H9 (cell line): ENCODE measurements at regions not wholly inside any gene's neighbourhood (a gene's known extent, or its start where the extent isn't known, plus 50 kb on each side); places are given as distances from the start of the nearest gene placed in this dataset.

Experiments
- DNase-seq: peaks from one replicate; pipeline ENCODE4 v3.0.0-alpha.2; 2017
- H2AFZ ChIP-seq: one replicate; pipeline ENCODE4 v1.6.1; 2013; ENCODE audit warnings: mild to moderate bottlenecking, low read length, control low read depth, moderate library complexity
- H2AK5ac ChIP-seq: 2 replicates; pipeline ENCODE4 v1.6.1; 2013; ENCODE audit warnings: low read length, control low read depth, mixed read lengths; ENCODE audit not compliant: insufficient read length
- H2BK120ac ChIP-seq: one replicate; pipeline ENCODE4 v1.6.1; 2013; ENCODE audit warnings: low read depth, mild to moderate bottlenecking, low read length, control low read depth, inconsistent platforms; ENCODE audit not compliant: poor library complexity, severe bottlenecking
- H2BK12ac ChIP-seq: 2 replicates; pipeline ENCODE4 v1.6.1; 2013; ENCODE audit warnings: low read length, control low read depth, mixed read lengths, low read depth; ENCODE audit not compliant: insufficient read length
- H2BK15ac ChIP-seq: 2 replicates; pipeline ENCODE4 v1.6.1; 2013; ENCODE audit warnings: low read depth, low read length, control low read depth
- H2BK20ac ChIP-seq: one replicate; pipeline ENCODE4 v1.6.1; 2013; ENCODE audit warnings: low read depth, mild to moderate bottlenecking, low read length, control low read depth, inconsistent platforms; ENCODE audit not compliant: poor library complexity, severe bottlenecking
- H2BK5ac ChIP-seq: 2 replicates; pipeline ENCODE4 v1.6.1; 2013; ENCODE audit warnings: low read length, control low read depth, mixed read lengths; ENCODE audit not compliant: insufficient read length
- H3K14ac ChIP-seq: 2 replicates; pipeline ENCODE4 v1.6.1; 2013; ENCODE audit warnings: low read length, control low read depth; ENCODE audit not compliant: insufficient read depth
- H3K18ac ChIP-seq: 2 replicates; pipeline ENCODE4 v1.6.1; 2013; ENCODE audit warnings: low read depth, mild to moderate bottlenecking, mixed read lengths, low read length, control low read depth; ENCODE audit not compliant: insufficient read length
- H3K23ac ChIP-seq: 2 replicates; pipeline ENCODE4 v1.6.1; 2013; ENCODE audit warnings: low read length, control low read depth, mixed read lengths, low read depth; ENCODE audit not compliant: insufficient read length
- H3K23me2 ChIP-seq: 2 replicates; pipeline ENCODE4 v1.6.1; 2013; ENCODE audit warnings: low read depth, mild to moderate bottlenecking, mixed read lengths, low read length, control low read depth; ENCODE audit not compliant: insufficient read length, poor library complexity, severe bottlenecking
- H3K27ac ChIP-seq: 2 replicates; pipeline ENCODE4 v1.5.1; 2013; ENCODE audit warnings: low read length, control low read depth, mixed read lengths, low read depth; ENCODE audit not compliant: insufficient read length
- H3K27me3 ChIP-seq: 2 replicates; pipeline ENCODE4 v1.6.1; 2013; ENCODE audit warnings: low read length, control low read depth, inconsistent platforms; ENCODE audit not compliant: insufficient read depth
- H3K4ac ChIP-seq: 2 replicates; pipeline ENCODE4 v1.6.1; 2013; ENCODE audit warnings: low read depth, mild to moderate bottlenecking, control low read depth, inconsistent platforms, low read length, moderate library complexity
- H3K4me1 ChIP-seq: 2 replicates; pipeline ENCODE4 v1.6.1; 2013; ENCODE audit warnings: low read length, control low read depth, inconsistent platforms; ENCODE audit not compliant: insufficient read depth
- H3K4me2 ChIP-seq: 2 replicates; pipeline ENCODE4 v1.6.1; 2013; ENCODE audit warnings: low read length, control low read depth, mixed read lengths; ENCODE audit not compliant: insufficient read length, insufficient read depth
- H3K56ac ChIP-seq: 2 replicates; pipeline ENCODE4 v1.6.1; 2013; ENCODE audit warnings: low read depth, mild to moderate bottlenecking, mixed read lengths, low read length, control low read depth; ENCODE audit not compliant: insufficient read length
- H3K79me1 ChIP-seq: 2 replicates; pipeline ENCODE4 v1.6.1; 2013; ENCODE audit warnings: low read depth, mild to moderate bottlenecking, moderate library complexity, low read length, control low read depth, inconsistent platforms; ENCODE audit not compliant: insufficient read depth, poor library complexity, severe bottlenecking
- H3K79me2 ChIP-seq: 2 replicates; pipeline ENCODE4 v1.6.1; 2013; ENCODE audit warnings: low read length, control low read depth, inconsistent platforms; ENCODE audit not compliant: insufficient read depth
- H3K9ac ChIP-seq: 2 replicates; pipeline ENCODE4 v1.6.1; 2013; ENCODE audit warnings: low read length, control low read depth, mixed read lengths; ENCODE audit not compliant: insufficient read length; ENCODE audit errors: extremely low read depth
- H3K9me3 ChIP-seq: one replicate; pipeline ENCODE4 v1.6.1; 2013; ENCODE audit warnings: low read depth, low read length, inconsistent platforms; ENCODE audit not compliant: control insufficient read depth
- H3T11ph ChIP-seq: one replicate; pipeline ENCODE4 v1.6.1; 2013; ENCODE audit warnings: mild to moderate bottlenecking, low read length, control low read depth, inconsistent platforms
- H4K20me1 ChIP-seq: one replicate; pipeline ENCODE4 v1.6.1; 2013; ENCODE audit not compliant: control insufficient read depth, insufficient read length, insufficient read depth
- H4K5ac ChIP-seq: 2 replicates; pipeline ENCODE4 v1.6.1; 2013; ENCODE audit warnings: low read depth, mild to moderate bottlenecking, mixed read lengths, low read length, control low read depth; ENCODE audit not compliant: insufficient read length
- H4K8ac ChIP-seq: replicated peaks from 2 replicates; pipeline ENCODE4 v1.6.1; 2013; ENCODE audit warnings: low read length, control low read depth, mixed read lengths, low read depth; ENCODE audit not compliant: insufficient read length
- H4K91ac ChIP-seq: 2 replicates; pipeline ENCODE4 v1.6.1; 2013; ENCODE audit warnings: low read depth, mild to moderate bottlenecking, moderate library complexity, mixed read lengths, low read length, control low read depth; ENCODE audit not compliant: insufficient read length
- H3K27ac Mint-ChIP-seq, 3 experiments: 2 replicates in 2 of 3; 3 replicates in 1 of 3; pipeline ENCODE4 v1.8.0; 2020 to 2021; ENCODE audit warnings: mixed read lengths in 3 of 3, mild to moderate bottlenecking in 1 of 3, moderate library complexity in 1 of 3
- H3K27me3 Mint-ChIP-seq: 2 replicates; pipeline ENCODE4 v1.8.0; 2021; ENCODE audit warnings: low read depth, mild to moderate bottlenecking, moderate library complexity, mixed read lengths
- H3K36me3 Mint-ChIP-seq, 3 experiments: 2 replicates in 2 of 3; 3 replicates in 1 of 3; pipeline ENCODE4 v1.8.0; 2020 to 2021; ENCODE audit warnings: low read depth in 3 of 3, mixed read lengths in 3 of 3; ENCODE audit not compliant: insufficient read depth in 1 of 3
- H3K4me1 Mint-ChIP-seq, 2 experiments: 2 replicates each; pipeline ENCODE4 v1.8.0; 2020; ENCODE audit warnings: mixed read lengths in 2 of 2
- H3K4me3 Mint-ChIP-seq, 2 experiments: 2 replicates in 1 of 2; 3 replicates in 1 of 2; pipeline ENCODE4 v1.8.0; 2020 to 2021; ENCODE audit warnings: mild to moderate bottlenecking in 2 of 2, mixed read lengths in 2 of 2, moderate library complexity in 1 of 2
- H3K9me3 Mint-ChIP-seq, 2 experiments: 2 replicates in 1 of 2; 3 replicates in 1 of 2; pipeline ENCODE4 v1.8.0; 2020; ENCODE audit warnings: mild to moderate bottlenecking in 2 of 2, mixed read lengths in 2 of 2, moderate library complexity in 1 of 2
- CTCF ChIP-seq: fragments of 200-600 bp; sonication (generic); conservative IDR thresholded peaks from 3 replicates; pipeline ENCODE4 v1.8.0; 2021; ENCODE audit warnings: antibody characterized with exemption, mild to moderate bottlenecking
- WGBS: extraction: QIAGEN DNeasy Blood & Tissue Kit; methylation state at CpG from one replicate; pipeline ENCODE4 v1.1.7; 2013; ENCODE audit warnings: missing lambda C conversion rate, low lambda C conversion rate, mixed read lengths; ENCODE audit not compliant: insufficient read length; ENCODE audit errors: extremely low coverage; 5-methylcytosine and 5-hydroxymethylcytosine counted together

DNA sequence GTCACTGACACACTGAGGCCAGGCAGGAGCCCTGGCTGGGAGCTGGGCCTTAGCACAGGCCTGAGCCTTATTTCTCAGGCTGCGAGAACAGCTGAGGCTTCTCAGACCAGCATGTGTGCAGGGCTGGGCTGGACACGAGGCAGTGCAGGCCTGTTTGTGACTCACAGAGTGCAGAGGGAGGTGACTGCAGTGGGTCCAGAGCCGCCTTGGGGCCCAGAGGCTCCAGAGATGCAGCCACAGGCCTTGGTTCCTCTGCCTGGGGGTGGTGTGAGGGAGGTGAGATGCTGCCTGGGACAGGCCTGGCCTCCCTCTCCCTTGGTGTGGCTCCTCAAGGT is 61.2 kb upstream of the ETV3 start:
- no peak for TF ChIP-seq CTCF
- H3K27ac Mint-ChIP-seq, result no peak overlapping the region
- Histone ChIP-seq H3K79me2 (no peaks in the 10 kb centered on the region), H2BK12ac (no peak overlapping the region), H2BK20ac (no peak overlapping the region), H3K23ac (no peak overlapping the region), H2AFZ (no peak overlapping the region), H3K9me3 (no peaks in the 10 kb centered on the region), H2BK120ac (no peak overlapping the region), H3K4me2 (no peak overlapping the region), H3K79me1 (no peaks in the 10 kb centered on the region), H4K5ac (no peak overlapping the region), H4K91ac (no peak overlapping the region), H4K8ac (no peak overlapping the region), H2AK5ac (no peak overlapping the region), H3K14ac (no peak overlapping the region), H3K4me1 (no peaks in the 10 kb centered on the region), H3K56ac (no peak overlapping the region), H3T11ph (no peak overlapping the region), H3K4ac (no peak overlapping the region), H3K27me3 (no peaks in the 10 kb centered on the region), H2BK5ac (no peak overlapping the region), H2BK15ac (no peak overlapping the region), H4K20me1 (no peaks in the 10 kb centered on the region), H3K27ac (no peak overlapping the region), H3K18ac (no peak overlapping the region), H3K9ac (no peak overlapping the region), H3K23me2 (no peaks in the 10 kb centered on the region)
- DNase-seq, result no peak
- H3K9me3 Mint-ChIP-seq, result 0 out of 5 replicates have a peak, but pooled peaks cover 0 to 2% of the 10 kb centered on the region in 2 experiments
- no peaks in the 10 kb centered on the region for H3K27me3 Mint-ChIP-seq
- no CpG with 5 or more reads among the region's 3 CpGs for WGBS
- no peak overlapping the region for H3K4me3 Mint-ChIP-seq
- peaks cover 14 to 20% of the 10 kb centered on the region in 2 experiments for H3K4me1 Mint-ChIP-seq
- no peaks in the 10 kb centered on the region for H3K36me3 Mint-ChIP-seq
